HG03571 (cell line): ENCODE measurements at regions not wholly inside any gene's neighbourhood (a gene's known extent, or its start where the extent isn't known, plus 50 kb on each side); places are given as distances from the start of the nearest gene placed in this dataset.
"Not testable (repeated sequence)": the region's sequence is repeated elsewhere in the genome, so short reads cannot be mapped to it uniquely, and the experiment has no call there.

Experiments
- ATAC-seq: cut with Tn5 transposase; IDR thresholded peaks from one replicate; pipeline ENCODE4 v1.9.1; 2021; ENCODE audit not compliant: unreplicated experiment

DNA sequence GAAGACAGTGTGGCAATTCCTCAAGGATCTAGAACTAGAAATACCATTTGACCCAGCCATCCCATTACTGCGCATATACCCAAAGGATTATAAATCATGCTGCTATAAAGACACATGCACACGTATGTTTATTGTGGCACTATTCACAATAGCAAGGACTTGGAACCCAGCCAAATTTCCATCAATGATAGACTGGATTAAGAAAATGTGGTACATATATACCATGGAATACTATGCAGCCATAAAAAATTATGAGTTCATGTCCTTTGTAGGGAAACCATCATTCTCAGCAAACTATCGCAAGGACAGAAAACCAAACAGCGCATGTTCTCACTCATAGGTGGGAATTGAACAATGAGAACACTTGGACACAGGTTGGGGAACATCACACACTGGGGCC, 729.6 kb upstream of the ARPP21 start:
- ATAC-seq = not testable (repeated sequence)

DNA sequence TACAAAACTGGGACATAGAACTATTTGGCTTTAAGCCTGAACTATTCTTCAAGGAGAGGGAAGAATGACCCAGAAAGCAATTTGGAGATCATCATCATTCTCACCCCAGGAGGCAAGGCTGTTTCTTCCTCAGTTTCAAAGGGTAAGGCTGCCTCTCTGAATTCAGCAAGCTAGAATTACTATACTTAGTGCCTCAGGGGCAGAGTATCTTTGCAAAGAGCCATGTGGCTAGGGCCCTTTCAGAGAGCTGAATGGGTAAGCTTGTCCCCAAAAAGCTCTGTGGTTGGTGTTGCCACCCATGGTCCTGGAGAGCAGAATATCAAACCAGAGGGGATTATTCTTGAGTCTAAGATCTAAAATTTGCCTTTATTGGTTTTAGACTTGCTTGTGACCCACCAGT, 720.3 kb upstream of the ARPP21 start:
- ATAC-seq = no peak

DNA sequence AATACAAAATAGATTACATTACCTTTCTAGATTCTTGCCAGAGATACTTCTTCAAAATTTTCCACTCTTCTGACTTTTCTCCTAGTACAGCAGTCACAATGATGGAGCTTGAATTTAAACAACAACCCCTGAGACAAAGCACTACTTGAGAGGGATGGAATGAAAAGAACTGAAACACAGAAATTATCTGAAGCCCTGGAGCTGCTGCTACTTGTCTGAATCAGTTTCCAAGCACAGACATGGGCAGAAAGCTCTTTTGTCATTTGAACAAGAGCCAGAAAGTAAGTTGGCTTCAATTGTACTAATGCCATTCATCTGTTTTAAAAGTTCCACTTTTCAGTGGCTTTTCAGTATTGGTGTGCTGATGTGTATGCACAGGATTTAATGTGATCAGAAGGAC, 718.5 kb upstream of the ARPP21 start:
- ATAC-seq = no peak

DNA sequence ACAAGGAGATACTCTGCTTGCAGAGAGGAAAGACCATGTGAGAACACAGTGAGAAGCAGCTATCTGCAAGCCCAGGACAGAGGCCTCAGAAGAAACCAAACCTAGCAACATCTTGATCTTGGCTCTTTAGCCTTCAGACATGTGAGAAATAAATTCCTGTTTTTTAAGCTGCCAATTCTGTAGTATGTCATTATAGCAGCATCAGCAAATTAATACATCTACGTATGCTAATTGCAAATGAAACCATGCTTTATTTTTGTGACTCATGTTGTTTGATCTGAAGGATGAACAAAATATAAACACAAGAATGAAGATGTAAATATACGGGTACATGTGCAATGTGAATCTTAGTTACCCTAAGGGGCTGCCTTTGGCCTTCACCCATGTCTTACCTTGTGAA, 714.4 kb upstream of the ARPP21 start:
- ATAC-seq = no peak

DNA sequence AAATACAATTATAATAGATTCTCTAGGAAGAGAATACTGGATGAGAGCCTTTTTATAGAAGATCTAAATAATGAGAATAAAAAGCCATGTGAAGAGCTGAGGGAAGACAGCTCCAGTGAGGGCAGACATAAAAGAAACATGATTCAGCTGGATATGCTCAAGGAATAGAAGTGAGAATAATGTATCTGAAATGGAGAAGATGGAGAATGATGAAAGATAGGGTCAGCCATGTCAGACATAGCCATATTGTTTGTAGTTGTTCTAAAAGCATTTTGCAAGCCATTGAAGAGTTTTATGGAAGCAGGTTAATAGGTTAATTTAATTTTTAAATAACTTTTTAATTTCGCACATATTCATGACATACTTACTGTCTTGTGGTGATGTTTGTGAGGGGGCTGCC, 713.5 kb upstream of the ARPP21 start:
- ATAC-seq = no peak

DNA sequence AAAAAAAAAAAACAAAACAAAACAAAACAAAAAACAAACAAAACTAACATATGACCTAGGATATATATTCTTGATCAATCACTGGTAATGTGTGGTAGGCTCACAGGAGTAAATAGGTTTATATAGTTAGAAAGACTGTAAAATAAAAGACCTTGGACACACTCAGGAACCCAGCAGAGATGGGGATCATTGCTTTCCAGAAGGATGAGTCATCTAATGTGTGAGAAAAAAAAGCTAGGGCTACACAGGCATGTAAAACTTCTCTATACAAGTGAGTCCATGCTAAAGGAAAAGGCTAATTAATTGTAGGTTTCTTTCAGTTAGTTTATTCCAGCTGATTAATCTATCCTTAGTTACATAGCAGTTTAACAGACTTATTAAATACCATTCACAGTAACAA, 710.3 kb upstream of the ARPP21 start:
- ATAC-seq = no peak

DNA sequence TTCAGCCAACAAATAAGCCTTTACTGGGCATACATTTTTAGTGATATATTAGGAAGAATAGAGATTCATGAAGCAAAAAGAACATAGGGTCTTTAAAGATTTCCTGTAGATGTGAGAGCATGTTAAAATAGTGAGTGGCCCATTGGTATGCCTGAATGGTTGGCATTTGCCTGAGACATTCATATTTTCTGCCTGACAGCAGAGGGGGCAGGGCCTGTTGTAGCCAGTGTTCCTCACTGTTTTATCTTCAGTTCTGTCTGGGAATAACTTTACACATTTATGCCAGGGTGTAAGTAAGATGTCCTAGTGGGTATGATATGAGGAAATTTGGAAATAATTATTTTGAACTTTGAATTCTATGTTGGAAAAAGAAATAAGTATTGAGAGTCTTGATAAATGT, 704.7 kb upstream of the ARPP21 start:
- no peak for ATAC-seq

DNA sequence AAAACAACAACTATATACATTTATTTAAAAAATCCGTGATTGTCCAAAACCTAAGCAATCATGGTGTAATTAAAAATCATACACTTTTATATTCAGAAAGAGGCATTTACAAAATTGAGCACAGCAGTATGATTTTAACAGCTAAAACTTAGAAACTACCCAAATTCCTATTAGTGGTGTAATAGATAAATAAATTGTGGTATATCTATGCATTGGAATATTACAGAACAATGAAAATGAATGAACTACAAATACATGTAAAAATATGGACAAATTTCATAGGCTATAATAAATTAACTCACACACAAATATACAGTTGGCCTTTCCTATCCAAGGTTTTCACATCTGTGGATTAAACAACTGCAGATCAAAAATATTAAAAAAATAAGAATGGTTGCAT, 700.5 kb upstream of the ARPP21 start:
- ATAC-seq = no peak

DNA sequence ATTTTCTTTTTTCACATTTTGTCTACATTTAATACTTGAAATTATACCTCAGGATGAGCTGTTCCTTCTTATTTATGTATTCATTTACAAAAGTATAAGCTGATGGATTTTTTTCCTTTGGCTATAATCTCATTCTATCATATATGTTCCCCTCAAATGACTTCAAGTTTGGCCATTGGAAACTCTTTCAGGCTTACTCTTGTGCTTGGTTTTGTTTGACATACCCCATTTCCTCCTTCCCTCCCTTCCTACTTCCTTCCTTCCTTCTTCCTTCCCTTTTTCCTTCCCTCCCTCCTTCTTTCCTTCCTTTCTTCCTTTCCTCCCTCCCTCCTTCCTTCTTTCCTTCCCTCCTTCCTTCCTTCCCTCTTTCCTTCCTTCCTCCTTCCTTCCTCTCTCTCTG, 697.1 kb upstream of the ARPP21 start:
- no peak for ATAC-seq

DNA sequence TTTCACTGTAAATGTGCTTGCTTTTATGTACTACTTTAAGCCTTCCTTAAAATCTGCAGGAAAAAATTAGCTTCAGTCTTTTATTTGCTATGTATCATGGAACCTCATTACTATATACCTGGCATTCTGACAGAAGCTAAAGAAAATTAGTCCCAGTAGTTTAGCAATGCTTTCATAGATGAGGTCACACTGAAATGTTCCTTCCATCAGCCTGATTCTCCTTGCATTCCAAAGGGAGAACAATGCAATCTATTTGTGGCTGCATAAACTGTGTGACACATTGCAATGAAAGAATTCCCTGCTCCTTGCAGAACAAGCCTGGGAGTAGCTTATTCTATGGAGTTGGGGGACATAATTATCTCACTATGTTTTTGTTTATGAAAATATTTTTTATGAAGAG, 691.5 kb upstream of the ARPP21 start:
- ATAC-seq = no peak

DNA sequence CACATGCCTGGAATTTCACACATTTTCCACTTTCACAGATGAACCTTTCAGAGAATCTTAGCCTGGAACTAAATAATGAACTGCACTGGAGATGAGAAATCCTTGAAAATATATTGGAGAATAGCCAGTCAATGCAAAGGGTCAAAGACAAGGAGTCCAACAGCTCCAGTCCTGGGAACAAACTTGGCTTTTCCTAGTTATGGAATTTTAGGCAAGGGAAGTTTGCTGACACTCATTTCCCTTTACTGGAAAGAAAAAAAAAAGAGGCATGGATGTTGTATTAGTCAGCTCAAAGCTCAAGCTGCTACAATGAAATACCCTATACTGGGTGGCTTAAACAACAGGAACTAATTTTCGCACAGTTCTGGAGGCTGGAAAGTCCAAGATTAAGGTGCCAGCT, 690.8 kb upstream of the ARPP21 start:
- no peak for ATAC-seq

DNA sequence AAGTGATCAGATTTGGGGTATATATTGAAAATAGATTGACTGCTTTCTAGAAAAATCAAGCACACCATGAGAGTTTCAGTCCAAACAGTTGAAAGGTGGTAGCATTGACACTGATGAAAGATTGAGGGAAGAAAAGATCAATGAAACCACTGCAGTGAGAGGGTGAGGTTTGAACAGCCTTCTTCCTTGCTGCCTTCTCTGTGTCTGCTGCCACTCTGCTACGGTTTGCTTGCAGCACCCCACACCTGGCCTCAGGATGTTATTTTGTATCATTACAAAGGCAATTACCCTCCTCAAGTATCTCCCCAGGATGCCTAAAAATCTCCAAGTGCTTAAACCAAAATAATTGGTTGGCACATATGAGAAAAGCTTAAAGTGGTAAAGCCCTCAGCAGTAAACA, 683.6 kb upstream of the ARPP21 start:
- no peak for ATAC-seq

DNA sequence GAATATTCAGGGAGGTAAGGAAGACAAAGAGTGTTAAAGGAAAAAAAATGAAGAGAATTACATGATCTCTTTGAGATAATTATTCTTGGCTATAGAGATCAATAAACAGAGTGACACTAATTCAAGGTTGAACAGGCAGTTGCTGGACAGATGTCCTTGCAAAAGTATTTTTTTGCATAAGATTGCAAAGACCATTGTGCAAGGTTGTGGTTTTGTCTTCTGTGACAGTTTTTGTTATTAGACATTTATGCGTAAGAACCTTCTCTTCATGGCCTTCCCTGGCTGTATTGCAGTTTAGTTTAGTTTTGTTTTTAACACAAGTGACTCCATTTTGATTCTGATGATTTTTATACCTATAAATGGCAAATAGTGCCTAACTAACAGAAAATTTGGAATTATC, 682.8 kb upstream of the ARPP21 start:
- no peak for ATAC-seq

DNA sequence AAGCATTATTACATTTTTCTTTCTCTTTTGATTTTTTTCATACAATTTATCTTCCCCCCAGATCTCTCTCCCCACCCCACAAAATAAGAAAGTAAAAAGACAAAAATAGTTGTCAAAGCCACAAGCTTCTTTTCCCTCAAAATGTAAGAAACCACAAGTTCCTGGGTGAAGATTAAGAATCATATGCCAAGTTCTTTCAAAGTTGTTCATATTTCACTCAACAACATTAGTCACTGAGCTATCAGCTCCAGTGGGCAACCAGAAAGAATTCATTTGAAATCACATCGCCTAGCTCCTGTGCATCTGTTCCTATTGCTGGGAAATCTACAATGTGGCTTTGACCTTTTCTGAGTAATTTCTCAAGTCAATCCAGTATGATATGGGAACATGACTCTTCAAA, 681.6 kb upstream of the ARPP21 start:
- no peak for ATAC-seq

DNA sequence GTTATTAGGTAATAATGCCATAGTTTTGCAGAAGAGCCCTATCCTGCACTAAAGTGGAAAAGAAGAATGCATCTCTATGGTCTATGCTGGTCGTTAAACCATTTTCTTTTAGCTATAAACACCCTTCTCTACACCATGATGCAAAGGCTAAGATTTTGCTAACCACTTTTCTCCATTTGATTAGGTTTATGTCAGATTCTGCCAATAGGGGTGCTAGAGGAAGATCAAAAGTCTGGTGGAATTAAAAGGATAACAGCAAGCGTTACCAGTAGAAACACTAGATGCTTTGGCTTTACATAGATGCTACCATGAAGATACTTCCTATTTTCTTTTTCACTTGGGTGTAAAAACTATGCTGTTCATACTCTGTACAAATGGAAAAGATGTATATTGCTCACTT, 669.8 kb upstream of the ARPP21 start:
- ATAC-seq = no peak

DNA sequence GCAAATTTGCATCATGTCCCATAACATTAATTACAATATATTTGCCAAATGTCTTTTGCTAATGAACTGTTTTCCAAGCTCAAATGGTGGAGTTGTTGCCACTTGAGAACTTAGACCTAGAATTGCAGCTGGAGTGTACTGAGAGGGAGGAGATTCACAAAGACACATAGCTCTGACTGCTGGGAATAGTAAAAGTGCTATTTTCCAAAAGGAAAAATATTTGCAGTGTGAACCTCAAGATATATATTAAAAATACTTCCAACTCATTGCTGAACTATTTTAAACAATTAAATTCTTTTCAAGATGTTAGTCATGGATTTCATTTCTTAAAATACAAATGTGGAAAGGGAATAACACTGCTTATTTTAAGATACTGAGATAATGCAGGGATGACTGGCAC, 666.8 kb upstream of the ARPP21 start:
- ATAC-seq = no peak

DNA sequence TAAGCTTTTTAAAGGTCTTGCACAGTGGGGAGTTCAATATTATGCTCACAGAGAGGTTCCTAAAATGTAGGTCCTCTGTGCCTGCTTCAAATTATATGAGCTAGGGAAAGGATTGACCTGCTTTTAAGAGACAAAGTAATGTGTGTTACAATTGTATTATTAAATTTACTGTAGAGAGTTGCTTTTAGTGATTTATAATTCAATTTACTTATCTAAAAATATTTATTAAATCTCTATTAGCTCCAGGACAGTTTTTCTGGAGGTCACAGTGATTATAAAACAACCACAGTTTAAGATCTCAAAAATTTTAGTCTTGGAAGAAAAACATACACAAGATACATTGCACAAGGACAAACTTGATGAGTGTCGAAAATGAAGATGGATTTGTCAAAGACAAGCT, 665.7 kb upstream of the ARPP21 start:
- no peak for ATAC-seq

DNA sequence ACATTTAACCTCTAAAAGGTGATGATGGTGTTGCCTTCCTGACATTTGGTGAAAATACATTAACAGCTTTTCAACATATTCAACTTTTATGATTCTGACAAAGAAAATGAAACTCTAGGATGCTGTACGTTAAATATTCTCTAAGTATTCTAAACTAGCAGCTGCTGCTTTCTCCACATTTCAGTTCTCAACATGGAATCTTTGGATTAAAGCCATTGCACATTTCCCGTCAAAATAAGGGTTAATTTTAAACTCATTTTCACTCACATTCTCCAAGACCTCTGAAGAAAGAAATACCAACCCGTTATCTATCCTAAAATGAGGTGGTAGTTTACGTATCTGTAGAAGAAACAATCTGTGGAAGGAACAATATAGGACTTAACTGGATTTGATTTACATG, 655.7 kb upstream of the ARPP21 start:
- no peak for ATAC-seq

DNA sequence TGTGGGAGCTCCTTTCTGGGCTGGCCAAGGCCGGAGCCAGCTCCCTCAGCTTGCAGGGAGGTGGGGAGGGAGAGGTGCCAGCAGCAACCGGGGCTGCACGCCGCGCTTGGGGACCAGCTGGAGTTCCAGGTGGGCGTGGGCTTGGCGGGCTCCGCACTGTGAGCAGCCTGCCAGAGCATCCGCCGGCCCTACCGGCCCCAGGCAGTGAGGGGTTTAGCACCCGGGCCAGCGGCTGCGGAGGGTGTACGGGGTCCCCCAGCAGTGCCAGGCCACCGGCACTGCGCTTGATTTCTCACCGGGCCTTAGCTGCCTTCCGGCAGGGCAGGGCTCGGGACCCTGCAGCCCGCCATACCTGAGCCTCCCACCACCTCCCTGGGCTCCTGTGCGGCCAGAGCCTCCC, 651.0 kb upstream of the ARPP21 start:
- ATAC-seq = no peak

DNA sequence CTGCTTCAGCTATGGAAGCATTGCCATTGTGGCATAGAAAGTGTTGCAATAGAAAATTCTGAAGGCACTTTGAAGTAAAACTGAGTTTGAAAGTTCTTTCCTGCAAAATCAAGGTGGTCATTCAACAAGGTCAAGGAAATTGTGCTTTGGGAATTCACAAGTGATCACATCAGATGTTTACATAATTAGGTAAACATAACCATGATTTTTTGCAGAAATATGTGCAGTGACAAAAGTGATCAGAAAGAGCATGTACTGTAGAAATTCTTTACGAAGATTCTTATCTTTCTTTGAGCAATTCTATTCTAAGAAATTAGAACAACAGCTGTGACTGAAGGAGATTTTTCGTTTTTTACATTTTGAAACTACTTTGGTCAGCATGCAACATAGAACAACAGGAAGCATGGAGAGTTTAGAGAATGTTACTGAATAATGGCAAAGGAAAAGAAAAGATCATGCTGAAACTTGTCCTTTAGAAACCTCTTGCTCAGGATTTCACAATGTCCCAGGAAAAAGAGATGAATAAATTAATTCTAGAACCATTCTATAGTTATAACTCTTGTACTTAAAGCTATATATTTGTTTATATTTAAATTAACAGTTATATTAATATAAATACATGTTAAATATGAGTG, 643.4 kb upstream of the ARPP21 start:
- ATAC-seq = no peak

DNA sequence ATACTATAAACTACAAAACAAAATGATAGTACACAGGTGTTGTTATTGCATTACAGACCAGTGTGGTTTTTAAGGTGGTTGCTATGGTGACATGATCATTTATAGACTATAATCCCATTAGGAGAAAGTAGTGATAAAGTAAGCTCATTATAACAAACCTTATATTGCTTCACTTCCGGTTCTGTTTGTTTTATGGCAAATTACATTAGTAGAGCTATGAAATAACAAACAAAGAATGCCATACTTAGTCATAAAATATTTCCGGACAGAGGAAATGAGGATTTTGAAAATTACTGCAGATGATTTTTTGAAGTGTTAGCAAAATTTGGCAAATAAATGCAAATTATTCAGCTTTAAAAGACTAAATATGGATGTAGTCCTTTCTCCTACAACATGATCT, 640.4 kb upstream of the ARPP21 start:
- ATAC-seq = no peak

DNA sequence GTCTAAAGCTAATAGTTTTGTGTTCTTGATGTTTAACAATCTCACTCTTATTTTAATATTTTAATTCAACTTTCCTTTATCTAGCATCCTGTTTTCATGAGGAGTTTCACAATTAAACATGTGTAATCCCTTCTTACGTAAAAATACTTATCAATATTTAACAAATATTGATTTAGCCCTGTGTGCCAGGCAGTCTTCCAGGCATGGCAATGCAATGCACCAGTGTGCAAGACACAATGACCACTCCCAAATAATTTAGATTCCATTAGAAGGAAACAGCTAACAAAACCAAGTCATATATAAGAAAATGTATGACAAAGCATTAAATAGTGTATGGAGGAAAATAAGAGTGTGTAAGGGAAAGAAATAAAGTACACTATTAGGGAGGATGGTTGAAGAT, 627.1 kb upstream of the ARPP21 start:
- no peak for ATAC-seq

DNA sequence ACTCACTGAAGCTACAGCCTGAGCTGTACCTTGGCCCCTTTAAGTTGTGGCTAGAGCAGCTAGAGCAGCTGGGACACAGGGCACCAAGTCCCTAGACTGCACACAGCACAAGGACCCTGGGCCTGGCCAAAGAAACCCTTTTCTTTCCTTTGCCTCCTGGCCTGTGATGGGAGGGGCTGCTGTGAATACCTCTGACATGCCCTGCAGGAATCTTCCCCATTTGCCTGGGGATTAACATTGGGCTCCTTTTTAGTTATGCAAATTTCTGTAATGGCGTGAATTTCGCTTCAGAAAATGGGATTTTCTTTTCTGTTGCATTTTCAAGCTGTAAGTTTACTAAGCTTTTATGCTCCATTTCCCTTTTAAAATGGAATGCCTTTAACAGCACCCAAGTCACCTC, 611.2 kb upstream of the ARPP21 start:
- no peak for ATAC-seq
